GM12891 (cell line): ENCODE measurements at regions not wholly inside any gene's neighbourhood (a gene's known extent, or its start where the extent isn't known, plus 50 kb on each side); places are given as distances from the start of the nearest gene placed in this dataset.

Experiments
- POLR2A ChIP-seq: IDR thresholded peaks from 2 replicates; pipeline ENCODE4 v1.6.1; 2011; ENCODE audit warnings: low read depth, low read length, control low read depth
- TAF1 ChIP-seq: IDR thresholded peaks from 2 replicates; pipeline ENCODE4 v1.6.1; 2011; ENCODE audit warnings: low read depth, low read length, control low read depth

- TF ChIP-seq POLR2A (no peak), TAF1 (no peak)
Measured at GRCh38 chr2:36168115-36168514, 187.5 kb upstream of the CRIM1 start.
